GM21423 (cell line): ENCODE measurements at regions not wholly inside any gene's neighbourhood (a gene's known extent, or its start where the extent isn't known, plus 50 kb on each side); places are given as distances from the start of the nearest gene placed in this dataset.
"Not testable (repeated sequence)": the region's sequence is repeated elsewhere in the genome, so short reads cannot be mapped to it uniquely, and the experiment has no call there.

Experiments used
- ATAC-seq: cut with Tn5 transposase; IDR thresholded peaks from one replicate; pipeline ENCODE4 v1.9.1; 2021; ENCODE audit warnings: mild to moderate bottlenecking, moderate library complexity; ENCODE audit not compliant: unreplicated experiment

- no peak for ATAC-seq
Observed at GRCh38 chr12:20155374-20155773, 213.0 kb upstream of the PDE3A start.

- not testable (repeated sequence) for ATAC-seq
Observed at GRCh38 chr12:20160899-20161298, 207.4 kb upstream of the PDE3A start.

- ATAC-seq, result no peak
Observed at GRCh38 chr12:20174528-20175175, 193.7 kb upstream of the PDE3A start.

DNA sequence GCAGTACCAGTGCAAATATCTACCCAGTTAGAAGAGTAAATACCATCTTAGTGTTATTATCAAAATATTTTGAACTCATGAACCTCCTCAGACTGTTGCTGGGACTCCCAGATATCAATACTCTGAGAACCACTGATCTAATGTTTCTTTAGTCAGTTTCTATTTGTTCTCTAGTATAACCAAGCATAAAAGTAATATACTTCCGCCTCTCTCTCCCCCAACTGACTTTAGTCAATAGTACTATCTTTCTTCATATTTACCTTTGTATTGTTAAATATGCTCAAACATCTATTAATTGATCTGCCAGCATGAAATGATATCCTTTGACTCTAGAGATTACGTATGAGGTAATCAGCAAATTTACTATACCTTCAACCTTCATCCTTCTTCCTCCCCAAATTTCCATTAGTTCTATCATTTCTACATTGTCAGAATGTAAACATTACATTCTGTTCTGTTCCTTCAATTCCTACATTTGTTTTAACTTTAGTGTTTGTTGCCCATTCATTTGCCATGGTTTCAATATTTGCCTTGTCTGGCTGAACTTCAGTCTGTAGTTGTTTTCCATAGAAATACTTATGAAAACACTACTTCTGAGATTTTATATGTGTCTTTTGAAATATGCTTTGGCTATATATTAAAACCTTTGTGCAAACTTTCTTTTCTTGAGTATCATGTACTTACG is 192.5 kb upstream of the PDE3A start:
- no peak for ATAC-seq

GRCh38 chr12:20181416-20182180 is 186.7 kb upstream of the PDE3A start:
- no peak for ATAC-seq

- no peak for ATAC-seq
Observed at GRCh38 chr12:20183563-20183962, 184.8 kb upstream of the PDE3A start.

GRCh38 chr12:20184514-20184913 is 183.8 kb upstream of the PDE3A start:
- ATAC-seq, result no peak

GRCh38 chr12:20187456-20187855 is 180.9 kb upstream of the PDE3A start:
- ATAC-seq, result no peak

- no peak for ATAC-seq
Observed at GRCh38 chr12:20188930-20189653, 179.2 kb upstream of the PDE3A start.

DNA sequence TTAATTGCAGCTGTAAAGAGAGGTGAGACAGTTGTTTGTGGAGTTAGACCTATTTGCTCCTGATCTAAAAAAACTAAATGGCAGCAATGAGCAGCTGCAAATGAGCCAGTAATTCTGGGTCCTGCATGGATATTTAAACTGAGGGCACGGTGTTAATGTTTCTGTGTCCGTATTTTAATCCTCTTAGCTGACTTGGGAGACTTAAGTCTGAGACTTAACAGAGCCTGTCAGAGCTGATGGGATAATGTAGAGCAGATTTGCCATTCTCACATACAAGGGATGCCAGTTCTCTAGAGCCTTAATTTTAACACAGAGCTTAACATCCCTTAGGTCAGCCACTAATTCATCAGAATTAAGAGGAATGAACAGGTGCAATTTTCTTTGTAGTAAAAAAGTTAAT is 178.6 kb upstream of the PDE3A start:
- no peak for ATAC-seq

DNA sequence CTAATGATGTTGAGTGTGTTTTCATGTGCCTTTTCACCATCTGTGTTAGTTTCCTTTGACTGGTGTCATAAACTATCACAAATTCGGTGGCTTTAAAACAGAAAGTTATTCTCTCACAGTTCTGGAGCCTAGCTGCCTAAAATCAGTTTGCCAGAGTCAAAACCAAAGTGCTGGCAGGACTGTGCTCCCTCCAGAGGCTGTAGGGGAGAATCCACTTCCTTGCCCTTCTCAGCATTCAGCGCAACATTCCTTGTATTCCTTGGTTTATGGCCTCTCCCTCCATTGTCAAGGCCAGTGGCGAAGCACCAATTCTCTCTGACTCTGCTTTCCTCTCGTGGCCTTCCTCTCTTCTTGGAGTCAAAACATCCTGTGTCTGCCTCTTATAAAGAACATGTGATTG is 174.2 kb upstream of the PDE3A start:
- no peak for ATAC-seq

GRCh38 chr12:20196767-20197166 is 171.6 kb upstream of the PDE3A start:
- ATAC-seq, result no peak

DNA sequence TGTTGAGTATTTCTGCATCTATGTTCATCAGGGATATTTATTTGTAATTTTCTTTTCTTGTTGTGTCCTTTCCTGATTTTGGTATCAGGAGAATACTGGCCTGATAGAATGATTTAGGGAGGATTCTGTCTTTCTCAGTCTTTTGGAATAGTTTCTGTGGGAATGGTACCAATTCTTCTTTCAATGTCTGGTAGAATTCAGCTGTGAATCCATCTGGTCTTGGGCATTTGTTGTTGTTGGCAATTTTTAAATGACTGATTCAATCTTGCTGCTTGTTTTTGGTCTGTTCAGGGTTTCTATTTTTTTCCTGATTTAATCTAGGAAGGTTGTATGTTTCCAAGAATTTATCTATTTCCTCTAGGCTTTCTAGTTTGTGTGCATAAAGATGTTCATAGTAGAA is 170.9 kb upstream of the PDE3A start:
- no peak for ATAC-seq

DNA sequence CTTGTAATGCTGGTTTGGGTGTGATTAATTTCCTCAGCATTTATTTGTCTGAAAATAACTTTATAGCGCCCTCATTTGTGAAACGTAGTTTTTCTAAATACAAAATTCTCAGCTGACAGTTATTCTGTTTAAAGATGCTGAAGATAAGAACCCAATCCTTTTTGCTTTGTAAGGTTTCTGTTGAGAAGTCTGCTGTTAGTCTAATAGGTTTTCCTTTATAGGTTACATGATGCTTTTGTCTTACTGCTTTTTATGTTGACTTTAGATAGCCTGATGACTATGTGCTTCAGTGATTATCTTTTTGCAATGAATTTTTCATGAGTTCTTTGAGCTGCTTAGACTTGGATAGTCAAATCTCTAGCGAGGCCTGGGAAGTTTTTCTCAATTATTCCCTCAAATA is 168.6 kb upstream of the PDE3A start:
- no peak for ATAC-seq

- ATAC-seq, result no peak
Observed at GRCh38 chr12:20201733-20202132, 166.6 kb upstream of the PDE3A start.

DNA sequence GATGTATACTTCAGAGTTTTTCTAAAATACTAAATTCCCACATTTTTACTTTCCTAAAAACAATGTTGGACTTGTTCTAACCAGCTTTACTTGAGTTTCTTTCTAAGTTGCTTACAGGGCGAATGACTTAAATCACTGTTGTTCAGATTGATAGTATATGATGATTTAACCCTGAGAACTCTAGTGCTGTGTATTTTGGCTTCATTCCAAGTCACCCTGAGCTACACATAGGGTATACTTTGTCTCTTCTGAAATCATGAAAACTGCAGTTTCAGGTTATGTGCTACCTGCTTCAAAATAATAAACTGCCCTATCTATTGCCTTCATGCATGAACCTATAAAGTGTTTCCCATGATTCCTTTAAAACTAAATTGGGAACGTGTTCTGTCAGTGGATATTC is 162.5 kb upstream of the PDE3A start:
- no peak for ATAC-seq

- ATAC-seq, result no peak
Observed at GRCh38 chr12:20206410-20206809, 161.9 kb upstream of the PDE3A start.

DNA sequence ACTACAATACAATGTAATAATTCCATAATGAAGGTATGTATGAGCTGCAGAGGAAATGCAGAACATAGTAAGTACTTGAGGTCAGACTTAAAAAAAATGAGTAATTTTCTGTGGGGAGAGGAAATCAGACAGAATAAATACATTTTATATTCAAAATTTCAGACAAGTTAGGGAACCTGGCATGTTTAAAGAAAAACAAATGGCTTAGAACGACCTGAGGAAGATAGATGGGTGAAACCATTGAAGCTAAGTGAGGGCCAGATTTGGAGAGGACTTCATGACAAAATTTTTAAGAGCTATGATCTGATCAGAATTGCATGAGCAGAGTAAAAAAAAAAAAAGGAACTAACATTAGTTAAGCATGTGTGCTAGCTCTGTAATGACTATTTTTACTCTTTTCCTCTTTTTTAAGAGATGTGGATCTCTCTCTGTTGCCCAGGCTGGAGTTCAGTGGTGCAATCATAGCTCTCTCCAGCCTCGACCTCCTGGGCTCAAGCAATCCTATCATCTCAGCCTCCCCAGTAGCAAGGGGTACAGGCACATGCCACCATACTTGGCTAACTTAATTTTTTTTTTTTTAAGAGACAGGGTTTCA is 157.6 kb upstream of the PDE3A start:
- ATAC-seq, result no peak

DNA sequence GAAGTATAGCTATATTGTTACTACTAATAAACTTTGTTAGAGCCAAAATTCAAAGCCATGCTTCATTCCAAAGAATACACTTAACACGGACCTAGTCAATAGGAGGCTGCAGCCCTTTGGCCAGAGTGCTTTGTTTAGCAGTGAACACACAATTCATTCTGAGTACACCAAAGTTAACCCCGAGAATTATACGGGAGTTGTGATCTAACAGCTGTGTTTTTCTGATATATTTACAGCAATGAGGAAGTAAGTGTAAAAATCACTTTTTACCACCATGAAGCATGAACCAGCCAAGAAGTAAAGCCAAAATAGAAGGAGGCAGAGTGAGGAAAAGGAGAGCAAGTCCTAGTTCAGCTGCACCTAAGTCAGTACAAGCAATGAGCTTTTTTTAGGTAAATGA is 156.8 kb upstream of the PDE3A start:
- no peak for ATAC-seq

DNA sequence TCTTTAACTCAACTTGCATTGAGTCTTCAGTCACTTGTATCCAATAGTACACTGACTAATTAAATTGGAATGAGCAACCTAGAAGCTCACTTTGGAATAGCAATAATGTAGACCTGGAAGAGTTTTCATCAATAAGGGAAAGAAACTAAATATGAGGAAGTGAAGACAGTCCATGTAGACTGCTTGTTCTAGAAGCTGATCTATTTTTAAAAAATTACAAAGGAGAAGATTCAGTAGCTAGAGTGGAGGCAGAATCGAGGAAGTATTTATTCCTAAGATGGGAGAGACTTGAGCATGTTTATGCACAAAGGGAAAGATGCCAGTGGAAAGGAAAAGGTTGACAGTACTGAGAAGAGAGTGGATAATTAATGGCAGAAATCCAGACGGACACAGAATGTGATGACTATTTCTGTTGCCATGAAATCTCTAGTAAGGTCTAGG is 156.3 kb upstream of the PDE3A start:
- ATAC-seq, result no peak
